WTC11 (cell line): ENCODE measurements at regions not wholly inside any gene's neighbourhood (a gene's known extent, or its start where the extent isn't known, plus 50 kb on each side); places are given as distances from the start of the nearest gene placed in this dataset.

Source experiments
- ATAC-seq: fragments of 200-7000 bp; cut with Tn5 transposase; 2 replicates; pipeline ENCODE4 v1.10.0; 2021; ENCODE audit warnings: mild to moderate bottlenecking, moderate library complexity
- CTCF ChIA-PET: fragments of 300-600 bp; sonication (Branson Sonifier 250); formaldehyde crosslinking; loops from one replicate; lab custom pipeline; 2021; ENCODE audit warnings: antibody characterized with exemption; lab: Charles Lee
- POLR2A ChIA-PET: fragments of 350-600 bp; sonication (Branson Sonifier 250); formaldehyde crosslinking; loops from one replicate; lab custom pipeline; 2021; ENCODE audit warnings: antibody characterized with exemption; lab: Charles Lee
- DNase-seq: peaks from one replicate; pipeline ENCODE4 v3.0.0; 2021; ENCODE audit warnings: low spot score
- H3K27ac Mint-ChIP-seq: 2 replicates; pipeline ENCODE4 v1.8.0; 2021; ENCODE audit warnings: mixed read lengths
- H3K27me3 Mint-ChIP-seq: 2 replicates; pipeline ENCODE4 v1.8.0; 2021; ENCODE audit warnings: low read depth, mild to moderate bottlenecking, moderate library complexity, mixed read lengths
- H3K36me3 Mint-ChIP-seq: 2 replicates; pipeline ENCODE4 v1.8.0; 2021; ENCODE audit warnings: mixed read lengths
- H3K4me1 Mint-ChIP-seq: 2 replicates; pipeline ENCODE4 v1.8.0; 2022; ENCODE audit warnings: mixed read lengths
- H3K4me3 Mint-ChIP-seq: 2 replicates; pipeline ENCODE4 v1.8.0; 2021; ENCODE audit warnings: mild to moderate bottlenecking, moderate library complexity, mixed read lengths
- H3K9me3 Mint-ChIP-seq: 2 replicates; pipeline ENCODE4 v1.8.0; 2021; ENCODE audit warnings: mixed read lengths
- ARID4B ChIP-seq: sonication (generic); formaldehyde crosslinking; IDR thresholded peaks from 2 replicates; pipeline ENCODE4 v1.8.0; 2023; ENCODE audit warnings: missing genetic modification reagents, mild to moderate bottlenecking, borderline replicate concordance
- CDX4 ChIP-seq: fragments of 250-450 bp; sonication (Bioruptor Pico); IDR thresholded peaks from 2 replicates; pipeline ENCODE4 v1.9.0; 2021; ENCODE audit warnings: moderate library complexity, mild to moderate bottlenecking, inconsistent platforms, borderline replicate concordance
- E2F4 ChIP-seq: sonication (generic); formaldehyde crosslinking; IDR thresholded peaks from 2 replicates; pipeline ENCODE4 v1.8.1; 2022; ENCODE audit warnings: low read depth, mild to moderate bottlenecking, moderate library complexity, missing genetic modification reagents, borderline replicate concordance
- ELF4 ChIP-seq: sonication (generic); formaldehyde crosslinking; IDR thresholded peaks from 2 replicates; pipeline ENCODE4 v1.8.1; 2022; ENCODE audit warnings: low read depth, mild to moderate bottlenecking, moderate library complexity, missing genetic modification reagents
- FOXK1 ChIP-seq: sonication (generic); formaldehyde crosslinking; IDR thresholded peaks from 2 replicates; pipeline ENCODE4 v1.8.0; 2022; ENCODE audit warnings: mild to moderate bottlenecking, moderate library complexity, missing genetic modification reagents
- HMGA2 ChIP-seq: fragments of 250-450 bp; sonication (Bioruptor Pico); IDR thresholded peaks from 2 replicates; pipeline ENCODE4 v1.4.0; 2021; ENCODE audit warnings: mild to moderate bottlenecking, moderate library complexity
- HMGXB4 ChIP-seq: sonication (generic); formaldehyde crosslinking; IDR thresholded peaks from 2 replicates; pipeline ENCODE4 v1.8.1; 2023; ENCODE audit warnings: mild to moderate bottlenecking, moderate library complexity, missing genetic modification reagents
- MXD4 ChIP-seq: fragments of 250-450 bp; sonication (Bioruptor Pico); IDR thresholded peaks from 2 replicates; pipeline ENCODE4 v1.8.0; 2021; ENCODE audit warnings: mild to moderate bottlenecking, moderate library complexity, borderline replicate concordance
- NFE2L1 ChIP-seq: sonication (generic); formaldehyde crosslinking; IDR thresholded peaks from 2 replicates; pipeline ENCODE4 v1.8.1; 2023; ENCODE audit warnings: missing genetic modification reagents
- OVOL2 ChIP-seq: fragments of 250-450 bp; sonication (Bioruptor Pico); IDR thresholded peaks from 2 replicates; pipeline ENCODE4 v1.9.0; 2021; ENCODE audit warnings: mild to moderate bottlenecking, borderline replicate concordance
- PREB ChIP-seq: sonication (generic); formaldehyde crosslinking; IDR thresholded peaks from 2 replicates; pipeline ENCODE4 v1.8.1; 2022; ENCODE audit warnings: mild to moderate bottlenecking, missing genetic modification reagents, moderate library complexity, borderline replicate concordance
- TP53 ChIP-seq: sonication (generic); formaldehyde crosslinking; IDR thresholded peaks from 2 replicates; pipeline ENCODE4 v1.8.1; 2023; ENCODE audit warnings: mild to moderate bottlenecking, missing genetic modification reagents
- ZBTB21 ChIP-seq: sonication (generic); formaldehyde crosslinking; IDR thresholded peaks from 2 replicates; pipeline ENCODE4 v1.8.1; 2023; ENCODE audit warnings: mild to moderate bottlenecking, missing genetic modification reagents, borderline replicate concordance
- ZNF121 ChIP-seq: sonication (generic); formaldehyde crosslinking; IDR thresholded peaks from 2 replicates; pipeline ENCODE4 v1.8.0; 2023; ENCODE audit warnings: missing genetic modification reagents
- ZNF138 ChIP-seq: sonication (generic); formaldehyde crosslinking; conservative IDR thresholded peaks from 2 replicates; pipeline ENCODE4 v1.8.1; 2022; ENCODE audit warnings: mild to moderate bottlenecking, moderate library complexity, missing genetic modification reagents
- ZNF219 ChIP-seq: sonication (generic); formaldehyde crosslinking; IDR thresholded peaks from 2 replicates; pipeline ENCODE4 v1.8.0; 2023; ENCODE audit warnings: missing genetic modification reagents, mild to moderate bottlenecking, borderline replicate concordance
- ZNF263 ChIP-seq: sonication (generic); formaldehyde crosslinking; IDR thresholded peaks from 2 replicates; pipeline ENCODE4 v1.8.1; 2022; ENCODE audit warnings: low read depth, mild to moderate bottlenecking, moderate library complexity, missing genetic modification reagents
- ZNF317 ChIP-seq: sonication (generic); formaldehyde crosslinking; IDR thresholded peaks from 2 replicates; pipeline ENCODE4 v1.8.1; 2023; ENCODE audit warnings: low read depth, mild to moderate bottlenecking, moderate library complexity, missing genetic modification reagents, borderline replicate concordance
- ZNF396 ChIP-seq: fragments of 250-450 bp; sonication (Bioruptor Pico); IDR thresholded peaks from 2 replicates; pipeline ENCODE4 v1.8.0; 2021; ENCODE audit warnings: mild to moderate bottlenecking, moderate library complexity, borderline replicate concordance
- ZNF416 ChIP-seq: fragments of 250-450 bp; sonication (Bioruptor Pico); IDR thresholded peaks from 2 replicates; pipeline ENCODE4 v1.9.0; 2021; ENCODE audit warnings: mild to moderate bottlenecking, inconsistent platforms
- ZNF671 ChIP-seq: fragments of 250-450 bp; sonication (Bioruptor Pico); IDR thresholded peaks from 2 replicates; pipeline ENCODE4 v1.8.0; 2021; ENCODE audit warnings: mild to moderate bottlenecking
- TF ChIP-seq, protein P1 (sequence below): fragments of 250-450 bp; sonication (Bioruptor Pico); IDR thresholded peaks from 2 replicates; pipeline ENCODE4 v1.9.0; 2021; ENCODE audit warnings: mild to moderate bottlenecking
- TF ChIP-seq, protein P2 (sequence below): sonication (generic); formaldehyde crosslinking; IDR thresholded peaks from 2 replicates; pipeline ENCODE4 v1.8.1; 2022; ENCODE audit warnings: mild to moderate bottlenecking, moderate library complexity, missing genetic modification reagents
- TF ChIP-seq, protein P3 (sequence below): sonication (generic); formaldehyde crosslinking; IDR thresholded peaks from 2 replicates; pipeline ENCODE4 v1.8.0; 2022; ENCODE audit warnings: mild to moderate bottlenecking, missing genetic modification reagents

DNA sequence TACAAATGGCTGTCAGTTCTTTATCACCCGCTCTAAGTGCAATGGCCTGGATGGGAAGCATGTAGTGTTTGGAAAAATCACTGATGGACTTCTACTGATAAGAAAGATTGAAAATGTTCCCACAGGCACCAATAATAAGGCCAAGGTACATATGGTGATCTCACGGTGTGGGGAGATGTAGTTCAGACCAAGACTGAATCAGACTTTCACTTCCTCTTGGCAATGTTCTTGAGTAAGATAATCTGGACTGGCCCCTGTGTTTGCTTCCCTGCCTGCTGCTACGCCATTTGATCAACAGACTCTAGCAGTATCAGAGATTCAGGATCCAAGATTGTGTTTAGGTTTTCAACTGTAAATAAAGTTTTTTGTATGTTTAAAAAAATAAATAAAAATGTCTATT lies 682.2 kb upstream of the AMOT start:
- ATAC-seq (no peak), DNase-seq (no peak)
- no peak overlapping the region for H3K27ac Mint-ChIP-seq
- ChIA-PET CTCF (no interaction called here), POLR2A (no interaction called here)
- H3K4me3 Mint-ChIP-seq: no peak overlapping the region
- H3K4me1 Mint-ChIP-seq: peaks cover 11% of the 10 kb centered on the region
- H3K36me3 Mint-ChIP-seq: no peaks in the 10 kb centered on the region
- H3K27me3 Mint-ChIP-seq: no peaks in the 10 kb centered on the region
- no peak for TF ChIP-seq FOXK1 (CRISPR knock-in tag)
- TF ChIP-seq, protein P1, sequence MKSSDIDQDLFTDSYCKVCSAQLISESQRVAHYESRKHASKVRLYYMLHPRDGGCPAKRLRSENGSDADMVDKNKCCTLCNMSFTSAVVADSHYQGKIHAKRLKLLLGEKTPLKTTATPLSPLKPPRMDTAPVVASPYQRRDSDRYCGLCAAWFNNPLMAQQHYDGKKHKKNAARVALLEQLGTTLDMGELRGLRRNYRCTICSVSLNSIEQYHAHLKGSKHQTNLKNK (CRISPR knock-in tag): no peak
- no peak for TF ChIP-seq PREB (CRISPR knock-in tag)
- no peak for TF ChIP-seq ARID4B
- no peak for TF ChIP-seq ZBTB21 (CRISPR knock-in tag)
- TF ChIP-seq ZNF219 (CRISPR knock-in tag): no peak
- TF ChIP-seq ZNF671: no peak
- no peak for TF ChIP-seq NFE2L1 (CRISPR knock-in tag)
- TF ChIP-seq TP53 (CRISPR knock-in tag): no peak
- TF ChIP-seq E2F4 (CRISPR knock-in tag): no peak
- H3K9me3 Mint-ChIP-seq: no peaks in the 10 kb centered on the region

DNA sequence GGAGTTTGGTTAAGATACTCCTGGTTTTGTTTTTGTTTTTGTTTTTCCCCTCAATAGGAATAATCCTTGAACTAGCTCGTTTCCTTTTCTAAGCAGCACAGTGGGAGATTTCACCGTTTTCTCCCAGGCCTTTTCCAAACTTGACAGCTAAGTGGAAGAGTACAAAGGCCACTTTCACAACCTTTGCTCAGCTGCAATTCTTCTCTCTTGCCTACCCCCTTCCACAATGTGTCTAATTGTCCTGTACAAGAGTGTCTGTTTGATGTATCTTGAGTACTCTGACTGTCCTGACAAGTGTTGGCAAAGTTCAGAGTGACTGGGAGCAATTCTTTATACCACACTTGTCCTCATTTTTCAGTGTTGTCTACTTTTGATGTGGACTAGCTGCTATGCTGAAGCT lies 674.3 kb upstream of the AMOT start:
- POLR2A ChIA-PET: no interaction called here
- H3K4me3 Mint-ChIP-seq: no peak overlapping the region
- no peaks in the 10 kb centered on the region for H3K27me3 Mint-ChIP-seq
- CTCF ChIA-PET: no interaction called here
- peaks cover 32% of the 10 kb centered on the region for H3K4me1 Mint-ChIP-seq
- no peaks in the 10 kb centered on the region for H3K9me3 Mint-ChIP-seq
- ATAC-seq (no peak), DNase-seq (no peak)
- H3K36me3 Mint-ChIP-seq: no peaks in the 10 kb centered on the region
- 0 out of 2 replicates have a peak overlapping the region, but pooled peaks have one; percentile 8 for H3K27ac Mint-ChIP-seq
- TF ChIP-seq, protein P2, sequence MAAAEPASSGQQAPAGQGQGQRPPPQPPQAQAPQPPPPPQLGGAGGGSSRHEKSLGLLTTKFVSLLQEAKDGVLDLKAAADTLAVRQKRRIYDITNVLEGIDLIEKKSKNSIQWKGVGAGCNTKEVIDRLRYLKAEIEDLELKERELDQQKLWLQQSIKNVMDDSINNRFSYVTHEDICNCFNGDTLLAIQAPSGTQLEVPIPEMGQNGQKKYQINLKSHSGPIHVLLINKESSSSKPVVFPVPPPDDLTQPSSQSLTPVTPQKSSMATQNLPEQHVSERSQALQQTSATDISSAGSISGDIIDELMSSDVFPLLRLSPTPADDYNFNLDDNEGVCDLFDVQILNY: no peak
- TF ChIP-seq ZNF416 (no peak), ZNF121 (CRISPR knock-in tag) (no peak), OVOL2 (no peak), ZNF263 (CRISPR knock-in tag) (no peak), MXD4 (no peak), HMGA2 (no peak), HMGXB4 (CRISPR knock-in tag) (no peak), CDX4 (CRISPR knock-in tag) (no peak), ELF4 (CRISPR knock-in tag) (no peak), ZNF396 (no peak), ZNF138 (CRISPR knock-in tag) (no peak), ZNF317 (CRISPR knock-in tag) (no peak)
- TF ChIP-seq, protein P3, sequence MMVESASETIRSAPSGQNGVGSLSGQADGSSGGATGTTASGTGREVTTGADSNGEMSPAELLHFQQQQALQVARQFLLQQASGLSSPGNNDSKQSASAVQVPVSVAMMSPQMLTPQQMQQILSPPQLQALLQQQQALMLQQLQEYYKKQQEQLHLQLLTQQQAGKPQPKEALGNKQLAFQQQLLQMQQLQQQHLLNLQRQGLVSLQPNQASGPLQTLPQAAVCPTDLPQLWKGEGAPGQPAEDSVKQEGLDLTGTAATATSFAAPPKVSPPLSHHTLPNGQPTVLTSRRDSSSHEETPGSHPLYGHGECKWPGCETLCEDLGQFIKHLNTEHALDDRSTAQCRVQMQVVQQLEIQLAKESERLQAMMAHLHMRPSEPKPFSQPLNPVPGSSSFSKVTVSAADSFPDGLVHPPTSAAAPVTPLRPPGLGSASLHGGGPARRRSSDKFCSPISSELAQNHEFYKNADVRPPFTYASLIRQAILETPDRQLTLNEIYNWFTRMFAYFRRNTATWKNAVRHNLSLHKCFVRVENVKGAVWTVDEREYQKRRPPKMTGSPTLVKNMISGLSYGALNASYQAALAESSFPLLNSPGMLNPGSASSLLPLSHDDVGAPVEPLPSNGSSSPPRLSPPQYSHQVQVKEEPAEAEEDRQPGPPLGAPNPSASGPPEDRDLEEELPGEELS (CRISPR knock-in tag): no peak
